Ishikawa (cell line): ENCODE measurements at regions not wholly inside any gene's neighbourhood (a gene's known extent, or its start where the extent isn't known, plus 50 kb on each side); places are given as distances from the start of the nearest gene placed in this dataset.

Experiments used
- CEBPB ChIP-seq: IDR thresholded peaks from 2 replicates; pipeline ENCODE4 v1.6.1; 2012
- CREB1 ChIP-seq: IDR thresholded peaks from 2 replicates; pipeline ENCODE4 v1.6.1; 2012; ENCODE audit warnings: low read depth
- EGR1 ChIP-seq: IDR thresholded peaks from 2 replicates; pipeline ENCODE4 v1.6.1; 2012
- EP300 ChIP-seq: IDR thresholded peaks from 2 replicates; pipeline ENCODE4 v1.6.1; 2012; ENCODE audit warnings: borderline replicate concordance
- FOXM1 ChIP-seq: IDR thresholded peaks from 2 replicates; pipeline ENCODE4 v1.6.1; 2012; ENCODE audit warnings: low read depth, borderline replicate concordance
- MAX ChIP-seq: IDR thresholded peaks from 2 replicates; pipeline ENCODE4 v1.6.1; 2012
- NFIC ChIP-seq: IDR thresholded peaks from 2 replicates; pipeline ENCODE4 v1.6.1; 2012
- RAD21 ChIP-seq: IDR thresholded peaks from 2 replicates; pipeline ENCODE4 v1.6.1; 2012; ENCODE audit warnings: low read depth
- REST ChIP-seq: IDR thresholded peaks from 2 replicates; pipeline ENCODE4 v1.6.1; 2012; ENCODE audit warnings: low read depth, mild to moderate bottlenecking
- TAF1 ChIP-seq: IDR thresholded peaks from 2 replicates; pipeline ENCODE4 v1.6.1; 2012; ENCODE audit warnings: low read depth, mild to moderate bottlenecking
- TCF12 ChIP-seq: IDR thresholded peaks from 2 replicates; pipeline ENCODE4 v1.6.1; 2012; ENCODE audit warnings: low read depth
- TEAD4 ChIP-seq: IDR thresholded peaks from 2 replicates; pipeline ENCODE4 v1.6.1; 2012
- USF1 ChIP-seq: IDR thresholded peaks from 2 replicates; pipeline ENCODE4 v1.6.1; 2012
- YY1 ChIP-seq: IDR thresholded peaks from 2 replicates; pipeline ENCODE4 v1.6.1; 2012; ENCODE audit warnings: low read depth
- ZBTB7A ChIP-seq: IDR thresholded peaks from 2 replicates; pipeline ENCODE4 v1.6.1; 2012; ENCODE audit warnings: low read depth

- TF ChIP-seq TCF12 (no peak), USF1 (no peak), ZBTB7A (no peak), YY1 (no peak), FOXM1 (no peak), RAD21 (no peak), NFIC (no peak), CEBPB (no peak), MAX (no peak)
These were observed 208.3 kb downstream of the C16orf95 start for GRCh38 chr16:87108941-87109340.

GRCh38 chr16:87114832-87115231 lies 202.4 kb downstream of the C16orf95 start:
- TF ChIP-seq USF1 (peak; percentile 24; the same call in 1 of the 2 replicates), MAX (no peak)

- TF ChIP-seq CEBPB (no peak), EP300 (no peak), TCF12 (no peak), TAF1 (no peak), EGR1 (no peak), REST (no peak), FOXM1 (no peak), CREB1 (no peak), NFIC (no peak), USF1 (no peak), ZBTB7A (no peak), RAD21 (no peak), TEAD4 (no peak), MAX (no peak), YY1 (no peak)
These were observed 201.5 kb downstream of the C16orf95 start for GRCh38 chr16:87115646-87116045.

- no peak for TF ChIP-seq EP300
These were observed 199.3 kb downstream of the C16orf95 start for GRCh38 chr16:87117936-87118335.

- no peak for TF ChIP-seq RAD21
These were observed 198.0 kb downstream of the C16orf95 start for GRCh38 chr16:87119168-87119567.

GRCh38 chr16:87119748-87120147 lies 197.4 kb downstream of the C16orf95 start:
- no peak for TF ChIP-seq NFIC
- TF ChIP-seq ZBTB7A: no peak
- TF ChIP-seq CREB1: no peak

GRCh38 chr16:87121816-87122215 lies 195.4 kb downstream of the C16orf95 start:
- TF ChIP-seq USF1 (no peak), EGR1 (no peak), TAF1 (no peak), ZBTB7A (no peak), YY1 (no peak), TEAD4 (no peak), MAX (no peak), CEBPB (no peak), REST (no peak), TCF12 (no peak), EP300 (no peak), RAD21 (no peak), FOXM1 (no peak), CREB1 (no peak), NFIC (no peak)
